ENCODE measurements at regions not wholly inside any gene's neighbourhood (a gene's known extent, or its start where the extent isn't known, plus 50 kb on each side); places are given as distances from the start of the nearest gene placed in this dataset.

DNA sequence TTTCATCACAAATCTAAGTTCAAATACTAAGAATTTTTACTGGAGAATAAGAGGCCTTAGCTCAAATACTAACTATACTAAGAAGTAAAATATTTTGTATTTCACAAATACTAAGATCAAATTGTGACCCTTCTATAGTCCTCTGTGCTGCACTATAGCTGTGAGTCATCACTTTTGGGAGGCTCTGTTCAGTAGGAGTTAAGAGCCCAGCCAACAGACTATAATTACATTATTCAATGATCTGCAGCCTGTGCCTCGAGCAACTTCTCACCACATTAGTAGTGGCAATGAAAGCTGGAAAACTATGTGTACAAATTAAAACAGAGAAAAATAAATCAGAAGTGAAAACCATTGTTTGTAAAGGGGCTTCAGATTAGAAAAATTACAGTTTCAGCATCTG is 147.3 kb upstream of the GPC6 start:
- no TSS peak for BruUV-seq (replicated peaks)
- Histone ChIP-seq H2AFZ (no peak overlapping the region), H3K9me3 (ENCODE audit: insufficient read depth, low read depth) (no peaks in the 10 kb centered on the region), H3K4me2 (no peak overlapping the region), H3K9me2 (ENCODE audit: insufficient read depth) (no peaks in the 10 kb centered on the region), H3K4me3 (no peak overlapping the region), H4K20me1 (ENCODE audit: insufficient read depth) (no peaks in the 10 kb centered on the region), H3K27me3 (ENCODE audit: insufficient read depth, low read depth) (no peaks in the 10 kb centered on the region), H3K79me2 (ENCODE audit: low read depth) (no peaks in the 10 kb centered on the region), H3K27ac (no peak overlapping the region), H3K36me3 (ENCODE audit: low read depth) (no peaks in the 10 kb centered on the region), H3K4me1 (replicated peaks; ENCODE audit: insufficient read depth) (no peaks in the 10 kb centered on the region), H3F3A (ENCODE audit: insufficient read depth, low read depth) (no peaks in the 10 kb centered on the region)
- DNase-seq, result no peak
- CTCF ChIA-PET, result no interaction called here
- TF ChIP-seq EZH2 (IDR thresholded peaks at IDR 0.05; ENCODE audit: low read depth), result no peak
- TF ChIP-seq, protein P1, sequence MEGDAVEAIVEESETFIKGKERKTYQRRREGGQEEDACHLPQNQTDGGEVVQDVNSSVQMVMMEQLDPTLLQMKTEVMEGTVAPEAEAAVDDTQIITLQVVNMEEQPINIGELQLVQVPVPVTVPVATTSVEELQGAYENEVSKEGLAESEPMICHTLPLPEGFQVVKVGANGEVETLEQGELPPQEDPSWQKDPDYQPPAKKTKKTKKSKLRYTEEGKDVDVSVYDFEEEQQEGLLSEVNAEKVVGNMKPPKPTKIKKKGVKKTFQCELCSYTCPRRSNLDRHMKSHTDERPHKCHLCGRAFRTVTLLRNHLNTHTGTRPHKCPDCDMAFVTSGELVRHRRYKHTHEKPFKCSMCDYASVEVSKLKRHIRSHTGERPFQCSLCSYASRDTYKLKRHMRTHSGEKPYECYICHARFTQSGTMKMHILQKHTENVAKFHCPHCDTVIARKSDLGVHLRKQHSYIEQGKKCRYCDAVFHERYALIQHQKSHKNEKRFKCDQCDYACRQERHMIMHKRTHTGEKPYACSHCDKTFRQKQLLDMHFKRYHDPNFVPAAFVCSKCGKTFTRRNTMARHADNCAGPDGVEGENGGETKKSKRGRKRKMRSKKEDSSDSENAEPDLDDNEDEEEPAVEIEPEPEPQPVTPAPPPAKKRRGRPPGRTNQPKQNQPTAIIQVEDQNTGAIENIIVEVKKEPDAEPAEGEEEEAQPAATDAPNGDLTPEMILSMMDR (conservative IDR thresholded peaks at IDR 0.05), result no peak
- POLR2A ChIA-PET (ENCODE audit: unreplicated experiment), result interaction anchor here (0.6 kb wide), 1 partner anchor 51 kb away, joined by 3 read pairs; no protein-coding TSS in a partner anchor
- intact Hi-C loops (cut with micrococcal nuclease; ENCODE audit: unreplicated experiment), result no loop called here

DNA sequence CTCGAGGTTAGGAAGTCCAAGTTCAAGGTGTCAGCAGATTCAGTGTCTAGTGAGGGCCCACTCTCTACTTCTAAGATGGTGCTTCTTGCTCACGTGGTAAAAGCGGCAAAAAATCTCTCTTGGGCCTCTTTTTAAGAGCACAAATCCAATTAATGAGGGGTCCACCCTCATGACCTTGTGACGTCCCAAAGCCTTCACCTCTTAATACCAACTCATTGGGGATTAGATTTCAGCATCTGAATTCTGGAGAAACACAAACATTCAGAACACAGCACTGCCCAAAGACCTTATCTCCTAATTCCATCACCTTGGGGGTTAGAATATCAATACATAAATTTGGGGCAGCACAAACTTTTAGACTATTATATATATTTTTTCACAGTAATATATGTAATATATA is 146.4 kb upstream of the GPC6 start:
- Histone ChIP-seq H2AFZ (no peak overlapping the region), H3K4me2 (no peak overlapping the region), H3K79me2 (ENCODE audit: low read depth) (no peaks in the 10 kb centered on the region), H3K9me2 (ENCODE audit: insufficient read depth) (no peaks in the 10 kb centered on the region), H3K36me3 (ENCODE audit: low read depth) (no peaks in the 10 kb centered on the region), H3K4me3 (no peak overlapping the region), H3K27me3 (ENCODE audit: insufficient read depth, low read depth) (no peaks in the 10 kb centered on the region), H4K20me1 (ENCODE audit: insufficient read depth) (no peaks in the 10 kb centered on the region), H3K4me1 (replicated peaks; ENCODE audit: insufficient read depth) (no peaks in the 10 kb centered on the region), H3K27ac (no peak overlapping the region), H3F3A (ENCODE audit: insufficient read depth, low read depth) (no peaks in the 10 kb centered on the region), H3K9me3 (ENCODE audit: insufficient read depth, low read depth) (no peaks in the 10 kb centered on the region)
- no peak for DNase-seq
- ChIA-PET CTCF (no interaction called here), POLR2A (ENCODE audit: unreplicated experiment) (no interaction called here)
- TF ChIP-seq, protein P1 (conservative IDR thresholded peaks at IDR 0.05), result no peak
- BruUV-seq (replicated peaks), result no TSS peak
- intact Hi-C loops (cut with micrococcal nuclease; ENCODE audit: unreplicated experiment), result no loop called here

DNA sequence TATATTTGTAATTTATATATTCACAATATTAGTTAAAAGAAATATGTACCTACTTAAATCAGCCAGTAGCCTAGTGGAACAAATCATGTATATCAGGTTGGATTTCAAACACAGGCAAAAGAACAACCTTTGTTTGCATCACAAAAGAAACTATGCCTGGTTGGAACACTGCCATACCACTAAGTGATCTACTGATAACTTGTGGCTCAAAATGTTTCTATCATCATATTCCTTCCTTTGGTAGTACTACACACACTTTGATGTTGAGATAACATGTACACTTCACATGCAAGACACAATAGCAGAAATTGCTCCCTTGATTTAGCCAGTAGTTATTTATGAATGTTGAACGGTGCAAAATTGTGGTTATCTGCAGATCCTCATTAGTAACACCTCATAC is 146.0 kb upstream of the GPC6 start:
- CTCF ChIA-PET, result no interaction called here
- Histone ChIP-seq H3K9me2 (ENCODE audit: insufficient read depth) (no peaks in the 10 kb centered on the region), H3K4me1 (replicated peaks; ENCODE audit: insufficient read depth) (no peaks in the 10 kb centered on the region), H3K4me3 (no peak overlapping the region), H3F3A (ENCODE audit: insufficient read depth, low read depth) (no peaks in the 10 kb centered on the region), H3K9me3 (ENCODE audit: insufficient read depth, low read depth) (no peaks in the 10 kb centered on the region), H3K27me3 (ENCODE audit: insufficient read depth, low read depth) (no peaks in the 10 kb centered on the region), H3K79me2 (ENCODE audit: low read depth) (no peaks in the 10 kb centered on the region), H3K4me2 (no peak overlapping the region), H3K36me3 (ENCODE audit: low read depth) (no peaks in the 10 kb centered on the region), H4K20me1 (ENCODE audit: insufficient read depth) (no peaks in the 10 kb centered on the region), H3K27ac (no peak overlapping the region), H2AFZ (no peak overlapping the region)
- BruUV-seq (replicated peaks), result no TSS peak
- DNase-seq, result no peak
- intact Hi-C loops (cut with micrococcal nuclease; ENCODE audit: unreplicated experiment), result no loop called here
- POLR2A ChIA-PET (ENCODE audit: unreplicated experiment), result no interaction called here
- no peak for TF ChIP-seq EZH2 (IDR thresholded peaks at IDR 0.05; ENCODE audit: low read depth)
- TF ChIP-seq, protein P1 (conservative IDR thresholded peaks at IDR 0.05), result no peak
